ENCODE measurements at regions not wholly inside any gene's neighbourhood (a gene's known extent, or its start where the extent isn't known, plus 50 kb on each side); places are given as distances from the start of the nearest gene placed in this dataset.

DNA sequence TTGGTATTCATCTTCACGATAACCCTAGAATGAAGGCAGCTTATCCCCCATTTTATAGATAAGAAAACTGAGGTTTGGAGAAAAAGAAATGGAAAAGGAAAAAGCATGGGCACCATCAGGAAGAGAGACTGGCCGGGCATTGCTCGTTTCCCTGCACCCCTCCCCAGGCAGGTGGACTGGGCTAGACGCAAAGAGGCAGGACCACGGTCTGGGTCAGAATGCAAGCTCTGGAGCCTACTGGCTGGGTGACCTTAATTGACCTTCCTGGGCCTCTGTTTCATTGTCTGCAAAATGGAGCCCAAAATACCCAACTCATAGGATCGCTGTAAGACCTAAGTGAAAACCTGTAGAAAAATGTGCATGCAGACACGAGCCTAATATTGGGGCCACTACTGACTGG lies 135.3 kb upstream of the GLI2 start:
- peaks cover 4% of the 10 kb centered on the region; the same call in 2 of the 3 replicates for H3K9me3 Mint-ChIP-seq
- no peaks in the 10 kb centered on the region for H3K36me3 Mint-ChIP-seq (ENCODE audit: low read depth)
- no peak overlapping the region for H3K27ac Mint-ChIP-seq
- peaks cover 11% of the 10 kb centered on the region for H3K4me1 Mint-ChIP-seq
- no peak overlapping the region for H3K4me3 Mint-ChIP-seq
- no peak overlapping the region for H2AFZ ChIP-seq
- ATAC-seq (no peak), DNase-seq (ENCODE audit: low spot score) (no peak)
- H3K79me2 ChIP-seq (replicated peaks; ENCODE audit: insufficient read depth): no peaks in the 10 kb centered on the region
- H3K27ac ChIP-seq (ENCODE audit: low read depth): no peak overlapping the region
- H3K27me3 ChIP-seq (ENCODE audit: insufficient read depth): no peaks in the 10 kb centered on the region
- H4K20me1 ChIP-seq (replicated peaks; ENCODE audit: insufficient read depth): no peaks in the 10 kb centered on the region
- H3F3A ChIP-seq (replicated peaks; ENCODE audit: low read depth): no peaks in the 10 kb centered on the region
- TF ChIP-seq ZNF114 (CRISPR knock-in tag; IDR thresholded peaks at IDR 0.05): no peak
- no peak for TF ChIP-seq CREB1 (CRISPR knock-in tag; IDR thresholded peaks at IDR 0.05; ENCODE audit: low read depth)
- TF ChIP-seq, protein P1, sequence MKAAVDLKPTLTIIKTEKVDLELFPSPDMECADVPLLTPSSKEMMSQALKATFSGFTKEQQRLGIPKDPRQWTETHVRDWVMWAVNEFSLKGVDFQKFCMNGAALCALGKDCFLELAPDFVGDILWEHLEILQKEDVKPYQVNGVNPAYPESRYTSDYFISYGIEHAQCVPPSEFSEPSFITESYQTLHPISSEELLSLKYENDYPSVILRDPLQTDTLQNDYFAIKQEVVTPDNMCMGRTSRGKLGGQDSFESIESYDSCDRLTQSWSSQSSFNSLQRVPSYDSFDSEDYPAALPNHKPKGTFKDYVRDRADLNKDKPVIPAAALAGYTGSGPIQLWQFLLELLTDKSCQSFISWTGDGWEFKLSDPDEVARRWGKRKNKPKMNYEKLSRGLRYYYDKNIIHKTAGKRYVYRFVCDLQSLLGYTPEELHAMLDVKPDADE (IDR thresholded peaks at IDR 0.05): no peak
- TF ChIP-seq JUNB (IDR thresholded peaks at IDR 0.05; ENCODE audit: unreplicated experiment): no peak
- TF ChIP-seq, protein P2, sequence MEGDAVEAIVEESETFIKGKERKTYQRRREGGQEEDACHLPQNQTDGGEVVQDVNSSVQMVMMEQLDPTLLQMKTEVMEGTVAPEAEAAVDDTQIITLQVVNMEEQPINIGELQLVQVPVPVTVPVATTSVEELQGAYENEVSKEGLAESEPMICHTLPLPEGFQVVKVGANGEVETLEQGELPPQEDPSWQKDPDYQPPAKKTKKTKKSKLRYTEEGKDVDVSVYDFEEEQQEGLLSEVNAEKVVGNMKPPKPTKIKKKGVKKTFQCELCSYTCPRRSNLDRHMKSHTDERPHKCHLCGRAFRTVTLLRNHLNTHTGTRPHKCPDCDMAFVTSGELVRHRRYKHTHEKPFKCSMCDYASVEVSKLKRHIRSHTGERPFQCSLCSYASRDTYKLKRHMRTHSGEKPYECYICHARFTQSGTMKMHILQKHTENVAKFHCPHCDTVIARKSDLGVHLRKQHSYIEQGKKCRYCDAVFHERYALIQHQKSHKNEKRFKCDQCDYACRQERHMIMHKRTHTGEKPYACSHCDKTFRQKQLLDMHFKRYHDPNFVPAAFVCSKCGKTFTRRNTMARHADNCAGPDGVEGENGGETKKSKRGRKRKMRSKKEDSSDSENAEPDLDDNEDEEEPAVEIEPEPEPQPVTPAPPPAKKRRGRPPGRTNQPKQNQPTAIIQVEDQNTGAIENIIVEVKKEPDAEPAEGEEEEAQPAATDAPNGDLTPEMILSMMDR (conservative IDR thresholded peaks at IDR 0.05; ENCODE audit: low read depth in 2 of 2): no peak
- no peak for TF ChIP-seq ZNF331 (CRISPR knock-in tag; IDR thresholded peaks at IDR 0.05; ENCODE audit: low read depth)
- TF ChIP-seq NANOG (IDR thresholded peaks at IDR 0.05; ENCODE audit: borderline replicate concordance): no peak
- TF ChIP-seq, protein P3, sequence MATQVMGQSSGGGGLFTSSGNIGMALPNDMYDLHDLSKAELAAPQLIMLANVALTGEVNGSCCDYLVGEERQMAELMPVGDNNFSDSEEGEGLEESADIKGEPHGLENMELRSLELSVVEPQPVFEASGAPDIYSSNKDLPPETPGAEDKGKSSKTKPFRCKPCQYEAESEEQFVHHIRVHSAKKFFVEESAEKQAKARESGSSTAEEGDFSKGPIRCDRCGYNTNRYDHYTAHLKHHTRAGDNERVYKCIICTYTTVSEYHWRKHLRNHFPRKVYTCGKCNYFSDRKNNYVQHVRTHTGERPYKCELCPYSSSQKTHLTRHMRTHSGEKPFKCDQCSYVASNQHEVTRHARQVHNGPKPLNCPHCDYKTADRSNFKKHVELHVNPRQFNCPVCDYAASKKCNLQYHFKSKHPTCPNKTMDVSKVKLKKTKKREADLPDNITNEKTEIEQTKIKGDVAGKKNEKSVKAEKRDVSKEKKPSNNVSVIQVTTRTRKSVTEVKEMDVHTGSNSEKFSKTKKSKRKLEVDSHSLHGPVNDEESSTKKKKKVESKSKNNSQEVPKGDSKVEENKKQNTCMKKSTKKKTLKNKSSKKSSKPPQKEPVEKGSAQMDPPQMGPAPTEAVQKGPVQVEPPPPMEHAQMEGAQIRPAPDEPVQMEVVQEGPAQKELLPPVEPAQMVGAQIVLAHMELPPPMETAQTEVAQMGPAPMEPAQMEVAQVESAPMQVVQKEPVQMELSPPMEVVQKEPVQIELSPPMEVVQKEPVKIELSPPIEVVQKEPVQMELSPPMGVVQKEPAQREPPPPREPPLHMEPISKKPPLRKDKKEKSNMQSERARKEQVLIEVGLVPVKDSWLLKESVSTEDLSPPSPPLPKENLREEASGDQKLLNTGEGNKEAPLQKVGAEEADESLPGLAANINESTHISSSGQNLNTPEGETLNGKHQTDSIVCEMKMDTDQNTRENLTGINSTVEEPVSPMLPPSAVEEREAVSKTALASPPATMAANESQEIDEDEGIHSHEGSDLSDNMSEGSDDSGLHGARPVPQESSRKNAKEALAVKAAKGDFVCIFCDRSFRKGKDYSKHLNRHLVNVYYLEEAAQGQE (IDR thresholded peaks at IDR 0.05; ENCODE audit: unreplicated experiment): no peak
- TF ChIP-seq, protein P4, sequence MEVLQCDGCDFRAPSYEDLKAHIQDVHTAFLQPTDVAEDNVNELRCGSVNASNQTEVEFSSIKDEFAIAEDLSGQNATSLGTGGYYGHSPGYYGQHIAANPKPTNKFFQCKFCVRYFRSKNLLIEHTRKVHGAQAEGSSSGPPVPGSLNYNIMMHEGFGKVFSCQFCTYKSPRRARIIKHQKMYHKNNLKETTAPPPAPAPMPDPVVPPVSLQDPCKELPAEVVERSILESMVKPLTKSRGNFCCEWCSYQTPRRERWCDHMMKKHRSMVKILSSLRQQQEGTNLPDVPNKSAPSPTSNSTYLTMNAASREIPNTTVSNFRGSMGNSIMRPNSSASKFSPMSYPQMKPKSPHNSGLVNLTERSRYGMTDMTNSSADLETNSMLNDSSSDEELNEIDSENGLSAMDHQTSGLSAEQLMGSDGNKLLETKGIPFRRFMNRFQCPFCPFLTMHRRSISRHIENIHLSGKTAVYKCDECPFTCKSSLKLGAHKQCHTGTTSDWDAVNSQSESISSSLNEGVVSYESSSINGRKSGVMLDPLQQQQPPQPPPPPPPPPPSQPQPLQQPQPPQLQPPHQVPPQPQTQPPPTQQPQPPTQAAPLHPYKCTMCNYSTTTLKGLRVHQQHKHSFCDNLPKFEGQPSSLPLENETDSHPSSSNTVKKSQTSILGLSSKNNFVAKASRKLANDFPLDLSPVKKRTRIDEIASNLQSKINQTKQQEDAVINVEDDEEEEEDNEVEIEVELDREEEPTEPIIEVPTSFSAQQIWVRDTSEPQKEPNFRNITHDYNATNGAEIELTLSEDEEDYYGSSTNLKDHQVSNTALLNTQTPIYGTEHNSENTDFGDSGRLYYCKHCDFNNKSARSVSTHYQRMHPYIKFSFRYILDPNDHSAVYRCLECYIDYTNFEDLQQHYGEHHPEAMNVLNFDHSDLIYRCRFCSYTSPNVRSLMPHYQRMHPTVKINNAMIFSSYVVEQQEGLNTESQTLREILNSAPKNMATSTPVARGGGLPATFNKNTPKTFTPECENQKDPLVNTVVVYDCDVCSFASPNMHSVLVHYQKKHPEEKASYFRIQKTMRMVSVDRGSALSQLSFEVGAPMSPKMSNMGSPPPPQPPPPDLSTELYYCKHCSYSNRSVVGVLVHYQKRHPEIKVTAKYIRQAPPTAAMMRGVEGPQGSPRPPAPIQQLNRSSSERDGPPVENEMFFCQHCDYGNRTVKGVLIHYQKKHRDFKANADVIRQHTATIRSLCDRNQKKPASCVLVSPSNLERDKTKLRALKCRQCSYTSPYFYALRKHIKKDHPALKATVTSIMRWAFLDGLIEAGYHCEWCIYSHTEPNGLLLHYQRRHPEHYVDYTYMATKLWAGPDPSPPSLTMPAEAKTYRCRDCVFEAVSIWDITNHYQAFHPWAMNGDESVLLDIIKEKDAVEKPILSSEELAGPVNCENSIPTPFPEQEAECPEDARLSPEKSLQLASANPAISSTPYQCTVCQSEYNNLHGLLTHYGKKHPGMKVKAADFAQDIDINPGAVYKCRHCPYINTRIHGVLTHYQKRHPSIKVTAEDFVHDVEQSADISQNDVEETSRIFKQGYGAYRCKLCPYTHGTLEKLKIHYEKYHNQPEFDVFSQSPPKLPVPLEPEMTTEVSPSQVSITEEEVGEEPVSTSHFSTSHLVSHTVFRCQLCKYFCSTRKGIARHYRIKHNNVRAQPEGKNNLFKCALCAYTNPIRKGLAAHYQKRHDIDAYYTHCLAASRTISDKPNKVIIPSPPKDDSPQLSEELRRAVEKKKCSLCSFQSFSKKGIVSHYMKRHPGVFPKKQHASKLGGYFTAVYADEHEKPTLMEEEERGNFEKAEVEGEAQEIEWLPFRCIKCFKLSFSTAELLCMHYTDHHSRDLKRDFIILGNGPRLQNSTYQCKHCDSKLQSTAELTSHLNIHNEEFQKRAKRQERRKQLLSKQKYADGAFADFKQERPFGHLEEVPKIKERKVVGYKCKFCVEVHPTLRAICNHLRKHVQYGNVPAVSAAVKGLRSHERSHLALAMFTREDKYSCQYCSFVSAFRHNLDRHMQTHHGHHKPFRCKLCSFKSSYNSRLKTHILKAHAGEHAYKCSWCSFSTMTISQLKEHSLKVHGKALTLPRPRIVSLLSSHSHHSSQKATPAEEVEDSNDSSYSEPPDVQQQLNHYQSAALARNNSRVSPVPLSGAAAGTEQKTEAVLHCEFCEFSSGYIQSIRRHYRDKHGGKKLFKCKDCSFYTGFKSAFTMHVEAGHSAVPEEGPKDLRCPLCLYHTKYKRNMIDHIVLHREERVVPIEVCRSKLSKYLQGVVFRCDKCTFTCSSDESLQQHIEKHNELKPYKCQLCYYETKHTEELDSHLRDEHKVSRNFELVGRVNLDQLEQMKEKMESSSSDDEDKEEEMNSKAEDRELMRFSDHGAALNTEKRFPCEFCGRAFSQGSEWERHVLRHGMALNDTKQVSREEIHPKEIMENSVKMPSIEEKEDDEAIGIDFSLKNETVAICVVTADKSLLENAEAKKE (CRISPR knock-in tag; IDR thresholded peaks at IDR 0.05): no peak
- no peak for TF ChIP-seq EZH2phosphoT487 (IDR thresholded peaks at IDR 0.05; ENCODE audit: unreplicated experiment)
- no peaks in the 10 kb centered on the region for H3K9me2 ChIP-seq (ENCODE audit: insufficient read depth)
- H3K4me3 ChIP-seq: no peak overlapping the region
- H3K36me3 ChIP-seq (ENCODE audit: insufficient read depth): no peaks in the 10 kb centered on the region
- H3K27me3 Mint-ChIP-seq (ENCODE audit: insufficient read depth, low read depth, poor library complexity): peaks cover 7% of the 10 kb centered on the region
- no peaks in the 10 kb centered on the region for H3K4me1 ChIP-seq (ENCODE audit: insufficient read depth)
- H3K4me2 ChIP-seq: no peak overlapping the region
